ENCODE measurements at regions not wholly inside any gene's neighbourhood (a gene's known extent, or its start where the extent isn't known, plus 50 kb on each side); places are given as distances from the start of the nearest gene placed in this dataset.

DNA sequence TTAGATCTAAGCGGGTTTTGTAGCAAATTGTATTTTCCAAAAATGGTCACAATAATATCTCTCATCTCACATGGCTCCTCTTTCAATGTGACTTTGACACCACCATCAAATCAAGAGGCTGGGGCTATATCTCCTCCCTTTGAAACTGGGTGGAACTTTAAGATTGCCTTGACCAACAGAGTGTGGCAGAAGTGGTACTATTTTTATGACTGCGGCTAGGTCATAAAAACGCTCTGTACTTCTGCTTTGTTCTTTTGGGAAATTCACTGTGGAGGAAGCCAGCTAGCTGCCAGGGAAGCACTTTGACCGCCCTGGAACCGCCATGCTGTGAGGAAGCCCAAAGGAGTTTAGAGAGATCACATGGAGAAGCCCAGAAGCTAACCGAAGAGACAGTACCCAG, 50.7 kb upstream of the ACOT11 start:
- Histone ChIP-seq H3K4me3 (ENCODE audit: low read depth, low read length) (no peak overlapping the region), H3K36me3 (ENCODE audit: control insufficient read depth, insufficient read depth, low read length) (no peaks in the 10 kb centered on the region), H3K27me3 (ENCODE audit: control insufficient read depth, insufficient read depth, low read length) (peaks cover 12% of the 10 kb centered on the region)
- TF ChIP-seq, protein P1, sequence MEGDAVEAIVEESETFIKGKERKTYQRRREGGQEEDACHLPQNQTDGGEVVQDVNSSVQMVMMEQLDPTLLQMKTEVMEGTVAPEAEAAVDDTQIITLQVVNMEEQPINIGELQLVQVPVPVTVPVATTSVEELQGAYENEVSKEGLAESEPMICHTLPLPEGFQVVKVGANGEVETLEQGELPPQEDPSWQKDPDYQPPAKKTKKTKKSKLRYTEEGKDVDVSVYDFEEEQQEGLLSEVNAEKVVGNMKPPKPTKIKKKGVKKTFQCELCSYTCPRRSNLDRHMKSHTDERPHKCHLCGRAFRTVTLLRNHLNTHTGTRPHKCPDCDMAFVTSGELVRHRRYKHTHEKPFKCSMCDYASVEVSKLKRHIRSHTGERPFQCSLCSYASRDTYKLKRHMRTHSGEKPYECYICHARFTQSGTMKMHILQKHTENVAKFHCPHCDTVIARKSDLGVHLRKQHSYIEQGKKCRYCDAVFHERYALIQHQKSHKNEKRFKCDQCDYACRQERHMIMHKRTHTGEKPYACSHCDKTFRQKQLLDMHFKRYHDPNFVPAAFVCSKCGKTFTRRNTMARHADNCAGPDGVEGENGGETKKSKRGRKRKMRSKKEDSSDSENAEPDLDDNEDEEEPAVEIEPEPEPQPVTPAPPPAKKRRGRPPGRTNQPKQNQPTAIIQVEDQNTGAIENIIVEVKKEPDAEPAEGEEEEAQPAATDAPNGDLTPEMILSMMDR (IDR thresholded peaks at IDR 0.05; ENCODE audit: insufficient read depth, low read length, poor library complexity, severe bottlenecking), result no peak
- no peak for DNase-seq (ENCODE audit: low read depth)

DNA sequence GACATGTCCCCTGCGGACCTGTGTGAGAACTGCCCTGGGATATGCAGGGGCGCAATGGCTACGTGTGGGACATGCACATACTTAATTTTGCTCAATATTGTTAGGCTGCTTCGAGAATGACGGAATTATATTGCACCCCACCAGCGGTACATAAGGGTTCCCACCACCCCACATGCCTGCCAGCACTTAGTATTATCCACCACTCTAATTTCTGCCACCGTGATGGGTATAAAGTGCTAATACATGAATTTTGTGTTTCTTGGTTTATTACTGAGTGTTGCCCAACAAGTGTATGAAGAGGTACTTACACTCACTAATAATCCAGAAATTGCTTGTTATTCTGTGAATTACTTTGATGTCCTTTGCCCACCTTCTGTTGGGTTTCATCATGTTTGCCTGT, 52.1 kb upstream of the ACOT11 start:
- DNase-seq (ENCODE audit: low read depth), result no peak
- Histone ChIP-seq H3K4me3 (ENCODE audit: low read depth, low read length) (no peak overlapping the region), H3K36me3 (ENCODE audit: control insufficient read depth, insufficient read depth, low read length) (no peaks in the 10 kb centered on the region), H3K27me3 (ENCODE audit: control insufficient read depth, insufficient read depth, low read length) (peaks cover 16% of the 10 kb centered on the region)
- TF ChIP-seq, protein P1 (IDR thresholded peaks at IDR 0.05; ENCODE audit: insufficient read depth, low read length, poor library complexity, severe bottlenecking), result no peak

DNA sequence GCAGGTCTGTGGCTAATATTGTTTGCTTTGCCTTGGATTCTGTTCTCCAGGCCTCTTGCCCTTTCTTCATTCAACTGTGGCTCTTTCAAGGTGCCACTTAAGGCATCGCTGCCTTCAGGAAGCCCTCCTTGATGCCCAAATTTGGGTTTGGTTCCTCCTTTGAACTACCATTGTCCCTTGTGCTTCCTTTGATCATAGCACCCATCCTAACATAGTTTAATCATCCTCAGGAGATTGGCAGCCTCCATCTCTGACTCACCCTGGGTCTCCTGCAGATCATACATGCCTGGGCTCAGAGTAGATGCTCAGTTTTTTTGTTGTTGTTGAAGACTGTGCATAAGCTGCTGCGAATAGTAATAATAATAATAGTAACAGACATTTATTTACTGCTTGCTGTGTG, 54.4 kb upstream of the ACOT11 start:
- peaks cover 18% of the 10 kb centered on the region for H3K27me3 ChIP-seq (ENCODE audit: control insufficient read depth, insufficient read depth, low read length)
- no peak overlapping the region for H3K4me3 ChIP-seq (ENCODE audit: low read depth, low read length)
- TF ChIP-seq, protein P1 (IDR thresholded peaks at IDR 0.05; ENCODE audit: insufficient read depth, low read length, poor library complexity, severe bottlenecking), result no peak
- DNase-seq (ENCODE audit: low read depth), result no peak
- H3K36me3 ChIP-seq (ENCODE audit: control insufficient read depth, insufficient read depth, low read length), result no peaks in the 10 kb centered on the region

DNA sequence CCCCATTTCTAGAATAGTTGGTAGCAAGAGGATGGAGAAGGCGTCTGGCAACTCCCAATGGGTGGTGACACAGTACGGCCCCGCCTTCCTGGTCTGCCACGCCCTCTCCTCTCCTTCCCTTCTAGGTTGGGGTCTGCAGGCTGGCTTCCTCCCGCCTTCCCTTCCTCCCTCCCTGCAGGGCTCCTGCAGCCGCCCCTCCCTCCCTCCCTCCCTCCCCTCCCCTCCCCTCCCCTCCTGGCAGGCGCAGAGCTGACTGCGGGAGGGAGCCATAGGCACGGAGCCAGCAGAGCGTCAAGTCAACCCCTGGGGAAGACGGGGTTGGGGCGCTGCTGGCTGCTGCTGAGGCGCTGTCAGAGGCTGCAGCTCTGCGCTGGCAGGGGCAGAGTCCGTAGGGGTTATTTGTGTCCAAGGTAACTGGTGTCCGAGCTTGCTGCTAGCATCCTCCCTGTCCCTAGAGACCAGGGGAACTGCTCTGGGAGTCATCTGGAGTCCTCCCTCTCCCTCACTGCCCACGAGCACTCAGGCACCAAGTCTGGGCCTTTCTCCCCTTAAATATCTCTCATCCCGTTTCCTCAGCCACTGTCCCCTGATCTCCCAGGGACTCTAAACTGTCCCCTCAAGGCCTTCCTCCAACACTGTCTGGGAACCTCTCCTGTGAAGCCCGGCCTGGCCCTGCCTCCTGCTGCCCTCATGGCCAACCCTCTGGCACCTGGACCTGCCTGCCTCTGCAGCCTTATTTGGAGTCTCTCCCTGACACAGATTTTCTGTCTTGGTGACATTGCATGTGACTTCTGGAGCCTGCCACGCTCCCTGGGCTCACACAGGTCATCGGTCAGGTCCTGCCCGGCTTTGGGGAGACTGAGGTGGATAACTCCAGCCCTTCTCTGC, 57.4 kb upstream of the ACOT11 start:
- TF ChIP-seq, protein P1 (IDR thresholded peaks at IDR 0.05; ENCODE audit: insufficient read depth, low read length, poor library complexity, severe bottlenecking), result no peak
- H3K27me3 ChIP-seq (ENCODE audit: control insufficient read depth, insufficient read depth, low read length), result peaks cover 26% of the 10 kb centered on the region
- no peak for DNase-seq (ENCODE audit: low read depth)
- no peaks in the 10 kb centered on the region for H3K36me3 ChIP-seq (ENCODE audit: control insufficient read depth, insufficient read depth, low read length)
- H3K4me3 ChIP-seq (ENCODE audit: low read depth, low read length), result no peak overlapping the region

DNA sequence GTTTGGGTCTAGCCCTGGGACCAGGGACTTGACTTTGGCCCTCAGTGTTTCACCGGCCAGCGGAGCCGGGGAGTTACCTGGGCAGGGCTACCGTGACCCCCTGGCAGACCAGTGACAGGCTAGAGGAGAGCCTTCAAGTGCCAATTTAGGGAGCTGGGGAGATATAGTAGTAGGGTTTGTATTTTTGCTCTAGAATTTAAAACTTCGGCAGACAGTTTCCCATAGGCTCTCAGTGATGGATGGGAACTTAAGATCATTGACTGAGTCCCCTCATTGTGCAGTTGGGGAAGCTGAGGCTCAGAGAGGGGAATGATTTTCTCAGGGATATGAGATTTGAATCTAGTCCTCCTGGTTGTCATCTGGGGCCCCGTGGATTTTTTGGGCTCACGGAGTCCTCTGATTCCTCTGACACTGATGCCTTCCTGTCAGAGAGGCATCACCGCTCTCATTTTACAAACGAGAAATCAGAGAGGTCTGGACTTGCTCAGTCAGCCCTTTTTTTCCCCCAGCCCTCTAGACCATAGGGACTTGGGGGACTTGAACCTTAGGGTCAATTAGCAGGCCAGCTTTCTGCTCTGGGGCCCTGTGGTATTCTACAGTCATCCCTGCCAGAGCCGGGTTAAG, 58.3 kb upstream of the ACOT11 start:
- DNase-seq (ENCODE audit: low read depth), result no peak
- Histone ChIP-seq H3K27me3 (ENCODE audit: control insufficient read depth, insufficient read depth, low read length) (peaks cover 24% of the 10 kb centered on the region), H3K4me3 (ENCODE audit: low read depth, low read length) (no peak overlapping the region), H3K36me3 (ENCODE audit: control insufficient read depth, insufficient read depth, low read length) (no peaks in the 10 kb centered on the region)
- TF ChIP-seq, protein P1 (IDR thresholded peaks at IDR 0.05; ENCODE audit: insufficient read depth, low read length, poor library complexity, severe bottlenecking), result no peak

All from kidney epithelial cell (primary cell).